Cardiac fibroblast (primary cell): ENCODE measurements at regions not wholly inside any gene's neighbourhood (a gene's known extent, or its start where the extent isn't known, plus 50 kb on each side); places are given as distances from the start of the nearest gene placed in this dataset.

Source experiments
- DNase-seq, 2 donors: peaks; one replicate each; pipeline versions ENCODE4 v3.0.0 to v3.0.0-alpha.2; 2010; ENCODE audit warnings: low read depth in 2 of 2
- H3K4me3 ChIP-seq, 2 donors: replicated peaks in 1 of 2; 1 replicate in 1 of 2; 2 replicates in 1 of 2; pipeline ENCODE4 v1.5.1; 2011; ENCODE audit warnings: low read depth in 2 of 2, low read length in 2 of 2, mild to moderate bottlenecking in 2 of 2, moderate library complexity in 1 of 2
- CTCF ChIP-seq: IDR thresholded peaks from one replicate; pipeline ENCODE4 v1.5.1; 2011; ENCODE audit warnings: low read depth, mild to moderate bottlenecking, low read length, inconsistent platforms

- no peak for DNase-seq
- H3K4me3 ChIP-seq: no peak overlapping the region
- no peak for TF ChIP-seq CTCF
These were observed 137.9 kb upstream of the POU1F1 start for GRCh38 chr3:87414271-87414670.

DNA sequence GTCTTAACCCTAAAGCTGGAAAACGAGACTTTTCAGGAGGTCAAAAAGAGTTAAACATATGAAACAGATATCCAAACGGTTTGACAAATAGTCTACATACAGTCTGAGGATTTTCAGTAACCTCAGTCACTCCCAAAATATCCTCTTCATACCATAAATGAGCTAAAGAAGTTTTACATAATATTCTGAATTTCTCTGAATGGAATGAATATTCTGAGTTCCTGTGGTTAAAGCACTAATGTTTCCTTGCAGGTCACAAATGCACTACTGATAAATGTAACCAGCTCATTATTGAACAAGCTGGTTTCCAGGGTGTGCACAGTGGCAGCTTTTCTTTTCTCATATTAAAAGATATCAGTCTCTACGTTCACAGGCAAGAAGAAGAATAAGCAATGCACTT lies 137.4 kb upstream of the POU1F1 start:
- no peak for TF ChIP-seq CTCF
- peak in 1 of 2 donors; percentile 19 for DNase-seq
- H3K4me3 ChIP-seq: no peak overlapping the region

GRCh38 chr3:87410110-87410509 lies 133.7 kb upstream of the POU1F1 start:
- no peak overlapping the region for H3K4me3 ChIP-seq
- TF ChIP-seq CTCF: no peak
- DNase-seq: peak in 1 of 2 donors; percentile 39

GRCh38 chr3:87398168-87398801 lies 121.9 kb upstream of the POU1F1 start:
- TF ChIP-seq CTCF: no peak
- no peak overlapping the region for H3K4me3 ChIP-seq
- peak in 1 of 2 donors; percentile 40 for DNase-seq

DNA sequence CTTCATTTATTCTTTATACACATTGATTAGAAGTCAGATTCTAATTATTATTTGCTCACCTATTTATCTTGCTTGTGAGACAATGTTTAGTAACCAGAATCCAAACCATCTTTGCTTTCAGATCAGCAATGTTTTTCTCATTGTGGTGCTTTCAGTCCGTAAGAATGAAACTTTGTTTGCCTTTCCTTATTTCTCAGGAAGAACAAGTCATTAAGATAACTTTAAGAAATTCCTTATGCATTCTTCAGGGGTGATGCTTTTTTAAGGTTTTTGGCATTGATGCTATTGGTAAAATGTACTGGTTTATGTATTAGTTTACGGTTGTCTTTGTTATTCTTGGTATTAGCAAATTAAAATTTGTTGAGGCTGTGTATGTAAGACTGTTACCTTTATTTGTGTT lies 120.8 kb upstream of the POU1F1 start:
- no peak overlapping the region for H3K4me3 ChIP-seq
- TF ChIP-seq CTCF: no peak
- DNase-seq: peak in 1 of 2 donors; percentile 72

- no peak overlapping the region for H3K4me3 ChIP-seq
- no peak for TF ChIP-seq CTCF
- DNase-seq: no peak
These were observed 114.4 kb upstream of the POU1F1 start for GRCh38 chr3:87390821-87391220.

- H3K4me3 ChIP-seq: no peak overlapping the region
- no peak for DNase-seq
- no peak for TF ChIP-seq CTCF
These were observed 114.0 kb upstream of the POU1F1 start for GRCh38 chr3:87390353-87390752.
